GM18858 (cell line): ENCODE measurements at regions not wholly inside any gene's neighbourhood (a gene's known extent, or its start where the extent isn't known, plus 50 kb on each side); places are given as distances from the start of the nearest gene placed in this dataset.

Experiments
- ATAC-seq: cut with Tn5 transposase; IDR thresholded peaks from one replicate; pipeline ENCODE4 v1.9.1; 2021; ENCODE audit not compliant: unreplicated experiment

GRCh38 chr5:118692811-118693342 is 295.5 kb downstream of the DTWD2 start:
- ATAC-seq = no peak

- ATAC-seq = peak; percentile 58
Measured at GRCh38 chr5:118687661-118688621, 300.4 kb downstream of the DTWD2 start.

- ATAC-seq = no peak
Measured at GRCh38 chr5:118687100-118687499, 301.2 kb downstream of the DTWD2 start.

- ATAC-seq = no peak
Measured at GRCh38 chr5:118681655-118682054, 306.7 kb downstream of the DTWD2 start.

- ATAC-seq = no peak
Measured at GRCh38 chr5:118679264-118679940, 308.9 kb downstream of the DTWD2 start.

- no peak for ATAC-seq
Measured at GRCh38 chr5:118678746-118679145, 309.6 kb downstream of the DTWD2 start.

- no peak for ATAC-seq
Measured at GRCh38 chr5:118675247-118675646, 313.1 kb downstream of the DTWD2 start.

GRCh38 chr5:118657576-118657975 is 330.8 kb downstream of the DTWD2 start:
- ATAC-seq = no peak

GRCh38 chr5:118653872-118654271 is 334.5 kb downstream of the DTWD2 start:
- ATAC-seq = no peak

- no peak for ATAC-seq
Measured at GRCh38 chr5:118653183-118653582, 335.2 kb downstream of the DTWD2 start.

- no peak for ATAC-seq
Measured at GRCh38 chr5:118651002-118651401, 337.3 kb downstream of the DTWD2 start.

GRCh38 chr5:118647587-118647986 is 340.8 kb downstream of the DTWD2 start:
- no peak for ATAC-seq

GRCh38 chr5:118646917-118647316 is 341.4 kb downstream of the DTWD2 start:
- no peak for ATAC-seq

GRCh38 chr5:118637947-118638670 is 350.2 kb downstream of the DTWD2 start:
- ATAC-seq = no peak

GRCh38 chr5:118628660-118629354 is 359.5 kb downstream of the DTWD2 start:
- ATAC-seq = no peak

GRCh38 chr5:118620233-118620632 is 368.1 kb downstream of the DTWD2 start:
- ATAC-seq = no peak

GRCh38 chr5:118619823-118620222 is 368.5 kb downstream of the DTWD2 start:
- ATAC-seq = no peak

- ATAC-seq = peak; percentile 79
Measured at GRCh38 chr5:118616281-118616680, 372.1 kb downstream of the DTWD2 start.

GRCh38 chr5:118614731-118615456 is 373.5 kb downstream of the DTWD2 start:
- no peak for ATAC-seq
